ENCODE measurements at regions not wholly inside any gene's neighbourhood (a gene's known extent, or its start where the extent isn't known, plus 50 kb on each side); places are given as distances from the start of the nearest gene placed in this dataset.

DNA sequence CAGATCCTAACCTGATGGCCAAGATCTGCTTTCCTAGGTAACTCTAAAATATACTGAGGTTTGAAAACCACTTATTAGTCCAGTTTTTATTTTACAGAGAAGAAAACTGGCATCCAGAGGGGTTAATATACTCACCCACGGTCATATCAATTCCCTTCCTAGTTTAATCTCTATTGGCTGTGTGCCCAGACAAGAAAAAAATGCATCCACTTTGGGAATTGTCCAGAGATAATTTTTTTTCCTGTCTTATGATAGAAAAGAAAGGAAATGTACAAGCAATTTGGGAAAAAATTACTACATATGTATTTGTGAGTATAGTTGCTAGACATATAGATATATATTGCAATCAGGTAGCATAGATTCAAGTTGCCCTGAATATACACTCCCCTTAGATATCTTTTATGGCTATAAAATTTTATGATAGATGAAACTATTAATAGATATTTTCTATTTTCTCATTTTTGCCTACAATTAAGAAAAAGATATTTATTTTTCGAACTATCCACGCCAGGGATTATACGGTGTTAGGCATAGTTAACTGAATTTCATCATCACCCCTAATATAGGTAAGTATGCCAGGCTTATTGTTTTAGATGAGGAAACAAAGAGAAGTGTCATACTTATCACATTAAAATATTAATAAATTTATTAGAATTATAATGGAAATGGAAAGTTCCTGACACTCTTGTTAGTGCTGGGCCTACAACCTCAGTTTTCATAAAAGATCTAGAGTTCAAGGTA lies 100.5 kb upstream of the SLC38A2 start:
- no peaks in the 10 kb centered on the region for H3K27me3 ChIP-seq
- TF ChIP-seq, protein P1, sequence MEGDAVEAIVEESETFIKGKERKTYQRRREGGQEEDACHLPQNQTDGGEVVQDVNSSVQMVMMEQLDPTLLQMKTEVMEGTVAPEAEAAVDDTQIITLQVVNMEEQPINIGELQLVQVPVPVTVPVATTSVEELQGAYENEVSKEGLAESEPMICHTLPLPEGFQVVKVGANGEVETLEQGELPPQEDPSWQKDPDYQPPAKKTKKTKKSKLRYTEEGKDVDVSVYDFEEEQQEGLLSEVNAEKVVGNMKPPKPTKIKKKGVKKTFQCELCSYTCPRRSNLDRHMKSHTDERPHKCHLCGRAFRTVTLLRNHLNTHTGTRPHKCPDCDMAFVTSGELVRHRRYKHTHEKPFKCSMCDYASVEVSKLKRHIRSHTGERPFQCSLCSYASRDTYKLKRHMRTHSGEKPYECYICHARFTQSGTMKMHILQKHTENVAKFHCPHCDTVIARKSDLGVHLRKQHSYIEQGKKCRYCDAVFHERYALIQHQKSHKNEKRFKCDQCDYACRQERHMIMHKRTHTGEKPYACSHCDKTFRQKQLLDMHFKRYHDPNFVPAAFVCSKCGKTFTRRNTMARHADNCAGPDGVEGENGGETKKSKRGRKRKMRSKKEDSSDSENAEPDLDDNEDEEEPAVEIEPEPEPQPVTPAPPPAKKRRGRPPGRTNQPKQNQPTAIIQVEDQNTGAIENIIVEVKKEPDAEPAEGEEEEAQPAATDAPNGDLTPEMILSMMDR (IDR thresholded peaks at IDR 0.05) = no peak
- TF ChIP-seq POLR2AphosphoS5 (IDR thresholded peaks at IDR 0.05; ENCODE audit: insufficient read depth in 1 of 2, low read depth in 1 of 2) = no peak
- TF ChIP-seq POLR2A (IDR thresholded peaks at IDR 0.05) = no peak
- intact Hi-C loops (cut with DNase I) = loop anchor here (10.0 kb wide), 1 partner anchor 88 kb away; no protein-coding TSS in a partner anchor
- H3K27ac ChIP-seq = peak overlapping the region; percentile 80
- no peak overlapping the region for H3K4me3 ChIP-seq
- H3K36me3 ChIP-seq = no peaks in the 10 kb centered on the region
- no peaks in the 10 kb centered on the region for H3K9me3 ChIP-seq
- H3K4me1 ChIP-seq = peaks cover 28% of the 10 kb centered on the region
- no peak for DNase-seq (ENCODE audit: extremely low spot score in 2 of 2)

- TF ChIP-seq, protein P1 (IDR thresholded peaks at IDR 0.05) = no peak
- TF ChIP-seq POLR2AphosphoS5 (IDR thresholded peaks at IDR 0.05; ENCODE audit: insufficient read depth in 1 of 2, low read depth in 1 of 2) (no peak), POLR2A (IDR thresholded peaks at IDR 0.05) (no peak)
- intact Hi-C loops (cut with DNase I) = loop anchor here (10.0 kb wide), 1 partner anchor 87 kb away; no protein-coding TSS in a partner anchor
- Histone ChIP-seq H3K4me3 (no peak overlapping the region), H3K27ac (no peak overlapping the region), H3K4me1 (peaks cover 28% of the 10 kb centered on the region), H3K9me3 (no peaks in the 10 kb centered on the region), H3K36me3 (no peaks in the 10 kb centered on the region), H3K27me3 (no peaks in the 10 kb centered on the region)
- no peak for DNase-seq (ENCODE audit: extremely low spot score in 2 of 2)
These were observed 99.7 kb upstream of the SLC38A2 start for GRCh38 chr12:46472144-46472705.

DNA sequence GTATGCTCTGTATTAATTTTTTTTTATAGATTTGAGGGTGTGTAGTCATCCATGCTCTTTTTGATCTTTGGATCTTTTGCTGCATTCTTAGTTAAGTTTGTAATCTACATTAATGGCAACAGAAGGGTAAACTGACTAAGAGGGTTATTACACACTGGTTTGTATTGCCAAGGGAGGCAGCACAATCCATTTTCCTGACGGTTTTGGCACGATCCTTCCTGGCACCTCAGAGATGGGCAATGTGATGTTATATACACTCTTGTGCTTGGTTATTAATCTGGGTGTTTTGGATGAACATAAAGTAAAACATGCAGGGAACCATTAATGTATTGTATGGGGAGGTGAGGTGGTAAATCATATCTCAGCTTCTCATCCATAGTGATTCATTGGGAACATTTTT lies 98.8 kb upstream of the SLC38A2 start:
- H3K4me3 ChIP-seq = no peak overlapping the region

GRCh38 chr12:46470975-46471374 lies 98.4 kb upstream of the SLC38A2 start:
- TF ChIP-seq POLR2AphosphoS5 (IDR thresholded peaks at IDR 0.05; ENCODE audit: insufficient read depth in 1 of 2, low read depth in 1 of 2) = no peak
- TF ChIP-seq, protein P1 (IDR thresholded peaks at IDR 0.05) = no peak
- no peak for TF ChIP-seq POLR2A (IDR thresholded peaks at IDR 0.05)
- H3K27me3 ChIP-seq = no peaks in the 10 kb centered on the region
- no peak overlapping the region for H3K27ac ChIP-seq
- no peaks in the 10 kb centered on the region for H3K9me3 ChIP-seq
- H3K36me3 ChIP-seq = no peaks in the 10 kb centered on the region
- H3K4me1 ChIP-seq = peaks cover 22% of the 10 kb centered on the region
- intact Hi-C loops (cut with DNase I) = loop anchor here (10.0 kb wide), 1 partner anchor 86 kb away; no protein-coding TSS in a partner anchor
- no peak overlapping the region for H3K4me3 ChIP-seq
- DNase-seq (ENCODE audit: extremely low spot score in 2 of 2) = no peak

More for the DNA sequence above, 98.8 kb upstream of the SLC38A2 start:
- Histone ChIP-seq H3K36me3 (no peaks in the 10 kb centered on the region), H3K27me3 (no peaks in the 10 kb centered on the region), H3K27ac (no peak overlapping the region), H3K9me3 (no peaks in the 10 kb centered on the region), H3K4me1 (peaks cover 26% of the 10 kb centered on the region)
- intact Hi-C loops (cut with DNase I) = loop anchor here (10.0 kb wide), 1 partner anchor 87 kb away; no protein-coding TSS in a partner anchor
- DNase-seq (ENCODE audit: extremely low spot score in 2 of 2) = no peak
- TF ChIP-seq POLR2AphosphoS5 (IDR thresholded peaks at IDR 0.05; ENCODE audit: insufficient read depth in 1 of 2, low read depth in 1 of 2) = no peak
- TF ChIP-seq, protein P1 (IDR thresholded peaks at IDR 0.05) = no peak
- no peak for TF ChIP-seq POLR2A (IDR thresholded peaks at IDR 0.05)

Data from vagina (tissue), 2 donors.